Sigmoid colon (tissue), 6 donors: ENCODE measurements at regions not wholly inside any gene's neighbourhood (a gene's known extent, or its start where the extent isn't known, plus 50 kb on each side); places are given as distances from the start of the nearest gene placed in this dataset.

Experiments
- DNase-seq: peaks from one replicate; pipeline ENCODE4 v3.0.0-alpha.2; 2019
- H3K27ac ChIP-seq, 4 donors: fragments of 200-600 bp; sonication (generic); one replicate each; pipeline ENCODE4 v1.5.1; 2016 to 2019; ENCODE audit warnings: mild to moderate bottlenecking in 1 of 4
- H3K27me3 ChIP-seq, 3 donors: fragments of 200-600 bp; sonication (generic); one replicate each; pipeline ENCODE4 v1.5.1; 2019; ENCODE audit warnings: mild to moderate bottlenecking in 1 of 3
- H3K36me3 ChIP-seq, 4 donors: fragments of 200-600 bp; sonication (generic); one replicate each; pipeline ENCODE4 v1.5.1; 2016 to 2019
- H3K4me1 ChIP-seq, 4 donors: fragments of 200-600 bp; sonication (generic); one replicate each; pipeline ENCODE4 v1.5.1; 2017 to 2019
- H3K4me3 ChIP-seq, 4 donors: fragments of 200-600 bp; sonication (generic); one replicate each; pipeline ENCODE4 v1.5.1; 2017 to 2019; ENCODE audit warnings: mild to moderate bottlenecking in 2 of 4, moderate library complexity in 1 of 4
- H3K9me3 ChIP-seq, 4 donors: fragments of 200-600 bp in 3 of 4; sonication (generic) in 3 of 4; one replicate each; pipeline versions ENCODE4 v1.5.1 to v1.6.1; 2013 to 2019
- CTCF ChIP-seq, 4 experiments: fragments of 450-650 bp in 3 of 4; fragments of 200-600 bp in 1 of 4; IDR thresholded peaks; one replicate each; pipeline ENCODE4 v1.5.1; 2016 to 2019; ENCODE audit warnings: antibody characterized with exemption in 4 of 4, mild to moderate bottlenecking in 3 of 4, moderate library complexity in 2 of 4
- EP300 ChIP-seq, 4 donors: sonication (generic); formaldehyde crosslinking; IDR thresholded peaks; one replicate each; pipeline ENCODE4 v1.6.1; 2017; ENCODE audit warnings: antibody characterized with exemption in 4 of 4
- POLR2A ChIP-seq, 2 donors: fragments of 450-650 bp; IDR thresholded peaks; one replicate each; pipeline ENCODE4 v1.6.1; 2016; ENCODE audit warnings: antibody characterized with exemption in 2 of 2, mild to moderate bottlenecking in 2 of 2, moderate library complexity in 2 of 2
- POLR2AphosphoS5 ChIP-seq, 4 donors: sonication (generic); formaldehyde crosslinking; IDR thresholded peaks; one replicate each; pipeline ENCODE4 v1.6.1; 2017; ENCODE audit warnings: antibody characterized with exemption in 4 of 4
- WGBS, 2 donors: extraction: QIAGEN DNeasy Blood & Tissue Kit; methylation state at CpG; one replicate each; pipeline ENCODE4 v1.1.7; 2013; 5-methylcytosine and 5-hydroxymethylcytosine counted together
- intact Hi-C: fragments of 100-400 bp; cut with DNase I; formaldehyde crosslinking; loops from one replicate; pipeline ENCODE4 v1.15.1; 2023
- donor health status: healthy with polysubstance abuse.
- donor health status: healthy.

GRCh38 chr2:183519371-183520056, 395.3 kb downstream of the NUP35 start:
- intact Hi-C loops = no loop called here
- Histone ChIP-seq H3K4me3 (no peak overlapping the region), H3K36me3 (no peaks in the 10 kb centered on the region), H3K27me3 (no peaks in the 10 kb centered on the region), H3K9me3 (no peaks in the 10 kb centered on the region), H3K4me1 (peaks cover 0 to 6% (median 0%) of the 10 kb centered on the region in 4 donors), H3K27ac (no peak overlapping the region)
- 29 to 75% methylated on average over 1 of the region's 1 CpG for WGBS, 2 donors
- TF ChIP-seq CTCF (IDR thresholded peaks at IDR 0.05) = no peak
- TF ChIP-seq POLR2A (IDR thresholded peaks at IDR 0.05) = no peak
- no peak for TF ChIP-seq POLR2AphosphoS5 (IDR thresholded peaks at IDR 0.05)
- TF ChIP-seq EP300 (IDR thresholded peaks at IDR 0.05) = no peak
- DNase-seq = no peak

- Histone ChIP-seq H3K4me3 (no peak overlapping the region), H3K36me3 (no peaks in the 10 kb centered on the region), H3K27me3 (no peaks in the 10 kb centered on the region), H3K9me3 (no peaks in the 10 kb centered on the region), H3K4me1 (peaks cover 0 to 6% (median 0%) of the 10 kb centered on the region in 4 donors), H3K27ac (no peak overlapping the region)
- TF ChIP-seq CTCF (IDR thresholded peaks at IDR 0.05) = no peak
- no peak for TF ChIP-seq POLR2AphosphoS5 (IDR thresholded peaks at IDR 0.05)
- TF ChIP-seq EP300 (IDR thresholded peaks at IDR 0.05) = no peak
- TF ChIP-seq POLR2A (IDR thresholded peaks at IDR 0.05) = no peak
- 78 to 94% methylated on average over 1 of the region's 1 CpG for WGBS, 2 donors
- DNase-seq = no peak
- intact Hi-C loops = no loop called here
Observed at GRCh38 chr2:183521911-183522310, 397.7 kb downstream of the NUP35 start.

GRCh38 chr2:183522489-183523266, 398.4 kb downstream of the NUP35 start:
- intact Hi-C loops = no loop called here
- TF ChIP-seq POLR2A (IDR thresholded peaks at IDR 0.05) = no peak
- TF ChIP-seq POLR2AphosphoS5 (IDR thresholded peaks at IDR 0.05) = no peak
- no peak for TF ChIP-seq CTCF (IDR thresholded peaks at IDR 0.05)
- no peak for TF ChIP-seq EP300 (IDR thresholded peaks at IDR 0.05)
- Histone ChIP-seq H3K9me3 (no peaks in the 10 kb centered on the region), H3K4me1 (peaks cover 0 to 6% (median 0%) of the 10 kb centered on the region in 4 donors), H3K36me3 (no peaks in the 10 kb centered on the region), H3K27me3 (no peaks in the 10 kb centered on the region), H3K27ac (no peak overlapping the region), H3K4me3 (no peak overlapping the region)
- WGBS, 2 donors = 79 to 88% methylated on average over 2 of the region's 2 CpGs
- DNase-seq = no peak

GRCh38 chr2:183530333-183530901, 406.2 kb downstream of the NUP35 start:
- 61 to 78% methylated on average over 5 of the region's 5 CpGs for WGBS, 2 donors
- intact Hi-C loops = no loop called here
- Histone ChIP-seq H3K4me3 (no peak overlapping the region), H3K4me1 (no peaks in the 10 kb centered on the region), H3K27me3 (no peaks in the 10 kb centered on the region), H3K27ac (no peak overlapping the region), H3K9me3 (no peaks in the 10 kb centered on the region), H3K36me3 (no peaks in the 10 kb centered on the region)
- no peak for DNase-seq
- no peak for TF ChIP-seq CTCF (IDR thresholded peaks at IDR 0.05)
- TF ChIP-seq EP300 (IDR thresholded peaks at IDR 0.05) = no peak
- TF ChIP-seq POLR2A (IDR thresholded peaks at IDR 0.05) = no peak
- no peak for TF ChIP-seq POLR2AphosphoS5 (IDR thresholded peaks at IDR 0.05)
